Keratinocyte (primary cell): ENCODE measurements at regions not wholly inside any gene's neighbourhood (a gene's known extent, or its start where the extent isn't known, plus 50 kb on each side); places are given as distances from the start of the nearest gene placed in this dataset.

Experiments used
- DNase-seq: peaks from one replicate; pipeline ENCODE4 v3.0.0-alpha.2; 2011; ENCODE audit warnings: low read depth, missing footprints, low spot score
- FAIRE-seq: peaks from 2 replicates; lab custom pipeline; 2011; peaks lifted over from hg19 to GRCh38; lab: Jason Lieb, UNC
- H2AFZ ChIP-seq: 2 replicates; pipeline ENCODE4 v1.6.0; 2012; ENCODE audit warnings: low read length, control low read depth, inconsistent platforms; ENCODE audit not compliant: control insufficient read depth
- H3K27ac ChIP-seq: 2 replicates; pipeline ENCODE4 v1.5.1; 2011; ENCODE audit warnings: low read length; ENCODE audit not compliant: control insufficient read depth, insufficient read depth
- H3K27me3 ChIP-seq: 3 replicates; pipeline ENCODE4 v1.6.0; 2011; ENCODE audit warnings: low read length; ENCODE audit not compliant: control insufficient read depth, insufficient read depth; ENCODE audit errors: extremely low read depth
- H3K36me3 ChIP-seq, 2 experiments: 2 replicates in 1 of 2; 3 replicates in 1 of 2; pipeline ENCODE4 v1.5.1; 2011; ENCODE audit warnings: low read length in 2 of 2, mild to moderate bottlenecking in 1 of 2; ENCODE audit not compliant: control insufficient read depth in 2 of 2, insufficient read depth in 2 of 2; ENCODE audit errors: extremely low read depth in 1 of 2
- H3K4me1 ChIP-seq: 3 replicates; pipeline ENCODE4 v1.5.1; 2011; ENCODE audit warnings: low read length; ENCODE audit not compliant: control insufficient read depth, insufficient read depth; ENCODE audit errors: extremely low read depth
- H3K4me2 ChIP-seq: 3 replicates; pipeline ENCODE4 v1.6.0; 2011; ENCODE audit warnings: low read depth, low read length; ENCODE audit not compliant: control insufficient read depth, insufficient read depth; ENCODE audit errors: extremely low read depth
- H3K4me3 ChIP-seq, 3 experiments: fragments of 200-600 bp in 1 of 3; sonication (generic) in 1 of 3; 2 replicates in 2 of 3; 3 replicates in 1 of 3; pipeline ENCODE4 v1.5.1; 2011 to 2016; ENCODE audit warnings: low read length in 3 of 3, mild to moderate bottlenecking in 3 of 3, control low read depth in 2 of 3, inconsistent platforms in 1 of 3, low read depth in 1 of 3, mixed read lengths in 1 of 3, mixed run types in 1 of 3, moderate library complexity in 1 of 3; ENCODE audit not compliant: control insufficient read depth in 2 of 3, insufficient read depth in 2 of 3; ENCODE audit errors: extremely low read depth in 1 of 3
- H3K79me2 ChIP-seq: 2 replicates; pipeline ENCODE4 v1.6.0; 2012; ENCODE audit warnings: low read length; ENCODE audit not compliant: control insufficient read depth, insufficient read depth
- H3K9ac ChIP-seq: 3 replicates; pipeline ENCODE4 v1.6.0; 2011; ENCODE audit warnings: low read length; ENCODE audit not compliant: control insufficient read depth, insufficient read depth; ENCODE audit errors: extremely low read depth
- H3K9me1 ChIP-seq: 3 replicates; pipeline ENCODE4 v1.6.0; 2011; ENCODE audit warnings: low read length; ENCODE audit not compliant: control insufficient read depth, insufficient read depth; ENCODE audit errors: extremely low read depth
- H3K9me3 ChIP-seq: 2 replicates; pipeline ENCODE4 v1.5.1; 2012; ENCODE audit warnings: low read depth, low read length; ENCODE audit not compliant: control insufficient read depth
- H4K20me1 ChIP-seq: 3 replicates; pipeline ENCODE4 v1.6.0; 2011; ENCODE audit warnings: low read length; ENCODE audit not compliant: control insufficient read depth, insufficient read depth; ENCODE audit errors: extremely low read depth
- CTCF ChIP-seq, 3 experiments: IDR thresholded peaks in 1 of 3; conservative IDR thresholded peaks in 1 of 3; optimal IDR thresholded peaks in 1 of 3; 2 replicates in 2 of 3; 3 replicates in 1 of 3; pipeline versions ENCODE3 to v1.5.1; 2011; ENCODE audit warnings: low read length in 3 of 3, mild to moderate bottlenecking in 3 of 3, moderate library complexity in 2 of 3, control low read depth in 1 of 3, inconsistent platforms in 1 of 3; ENCODE audit not compliant: insufficient read depth in 2 of 3; ENCODE audit errors: extremely low read depth in 1 of 3
- EZH2 ChIP-seq: IDR thresholded peaks from one replicate; pipeline ENCODE4 v1.6.1; 2012; ENCODE audit warnings: inconsistent platforms, mild to moderate bottlenecking, low read length, moderate library complexity
- dilution Hi-C: fragments of 300-500 bp; cut with MboI; formaldehyde crosslinking; loops from one replicate; pipeline ENCODE4 v1.7.0; 2020; ENCODE audit warnings: low sequenced_read_pairs; ENCODE audit not compliant: extremely low pct_ligation_motif_present

- Histone ChIP-seq H3K79me2 (no peaks in the 10 kb centered on the region), H3K27me3 (no peaks in the 10 kb centered on the region), H3K36me3 (no peaks in the 10 kb centered on the region), H3K4me1 (no peaks in the 10 kb centered on the region), H3K27ac (no peak overlapping the region), H3K4me3 (no peak overlapping the region), H3K4me2 (no peak overlapping the region), H3K9ac (no peak overlapping the region), H4K20me1 (no peaks in the 10 kb centered on the region), H3K9me3 (no peaks in the 10 kb centered on the region), H2AFZ (no peak overlapping the region), H3K9me1 (no peaks in the 10 kb centered on the region)
- no peak for DNase-seq
- TF ChIP-seq EZH2 (no peak), CTCF (optimal IDR thresholded peaks at IDR 0.05 in 1 of 3, IDR thresholded peaks at IDR 0.05 in 1 of 3, conservative IDR thresholded peaks at IDR 0.05 in 1 of 3; ENCODE audit: extremely low read depth in 1 of 3, insufficient read depth in 2 of 3, low read length in 3 of 3) (no peak)
- dilution Hi-C loops, result no loop called here
- no peak for FAIRE-seq
Observed at GRCh38 chr4:32043248-32043633, 1323.1 kb downstream of the PCDH7 start.

GRCh38 chr4:32061916-32062315 is 1341.7 kb downstream of the PCDH7 start:
- no peaks in the 10 kb centered on the region for H3K36me3 ChIP-seq
- H2AFZ ChIP-seq, result no peak overlapping the region
- no peaks in the 10 kb centered on the region for H3K4me1 ChIP-seq
- H3K9me3 ChIP-seq, result no peaks in the 10 kb centered on the region
- no peak overlapping the region for H3K27ac ChIP-seq
- H3K4me3 ChIP-seq, result no peak overlapping the region
- no peak overlapping the region for H3K9ac ChIP-seq
- H3K9me1 ChIP-seq, result no peaks in the 10 kb centered on the region
- H4K20me1 ChIP-seq, result no peaks in the 10 kb centered on the region
- no peak for DNase-seq
- FAIRE-seq, result no peak
- dilution Hi-C loops, result no loop called here
- H3K27me3 ChIP-seq, result no peaks in the 10 kb centered on the region
- H3K4me2 ChIP-seq, result no peak overlapping the region
- H3K79me2 ChIP-seq, result no peaks in the 10 kb centered on the region
- TF ChIP-seq EZH2 (no peak), CTCF (optimal IDR thresholded peaks at IDR 0.05 in 1 of 3, IDR thresholded peaks at IDR 0.05 in 1 of 3, conservative IDR thresholded peaks at IDR 0.05 in 1 of 3; ENCODE audit: extremely low read depth in 1 of 3, insufficient read depth in 2 of 3, low read length in 3 of 3) (no peak)
